CD4-positive, alpha-beta T cell (primary cell): ENCODE measurements at regions not wholly inside any gene's neighbourhood (a gene's known extent, or its start where the extent isn't known, plus 50 kb on each side); places are given as distances from the start of the nearest gene placed in this dataset.

Experiments used
- ATAC-seq: fragments of 200-7000 bp; cut with Tn5 transposase; one replicate; pipeline ENCODE4 v1.10.0; 2022; ENCODE audit warnings: mild to moderate bottlenecking; ENCODE audit not compliant: poor library complexity
- CTCF ChIA-PET: fragments of 350-600 bp; sonication (Branson Sonifier 250); formaldehyde crosslinking; loops from one replicate; lab custom pipeline; 2021; ENCODE audit warnings: antibody characterized with exemption, inconsistent platforms; lab: Charles Lee
- POLR2A ChIA-PET: fragments of 350-600 bp; sonication (Branson Sonifier 250); formaldehyde crosslinking; loops from one replicate; lab custom pipeline; 2021; ENCODE audit warnings: antibody characterized with exemption, inconsistent platforms; lab: Charles Lee
- DNase-seq, 14 experiments: peaks; one replicate each; pipeline ENCODE4 v3.0.0-alpha.2; 2013 to 2020; ENCODE audit warnings: mixed read lengths in 2 of 14
- H3K27ac ChIP-seq, 2 donors: one replicate each; pipeline versions ENCODE4 v1.5.1 to v1.7.0; 2013; ENCODE audit warnings: low read length in 2 of 2, low read depth in 1 of 2, mild to moderate bottlenecking in 1 of 2
- H3K27me3 ChIP-seq, 2 experiments: 1 replicate in 1 of 2; 2 replicates in 1 of 2; pipeline versions ENCODE4 v1.6.1 to v1.7.0; 2013; ENCODE audit warnings: low read length in 2 of 2, control low read depth in 1 of 2, mild to moderate bottlenecking in 1 of 2, moderate library complexity in 1 of 2; ENCODE audit not compliant: insufficient read depth in 2 of 2, control insufficient read depth in 1 of 2
- H3K36me3 ChIP-seq: one replicate; pipeline ENCODE4 v1.6.1; 2013; ENCODE audit warnings: low read length, control low read depth; ENCODE audit not compliant: insufficient read depth
- H3K4me1 ChIP-seq: one replicate; pipeline ENCODE4 v1.6.1; 2013; ENCODE audit warnings: low read length, control low read depth; ENCODE audit not compliant: insufficient read depth
- H3K4me3 ChIP-seq: one replicate; pipeline ENCODE4 v1.5.1; 2013; ENCODE audit warnings: mild to moderate bottlenecking, low read length, moderate library complexity
- H3K9me3 ChIP-seq, 2 experiments: 1 replicate in 1 of 2; 2 replicates in 1 of 2; pipeline versions ENCODE4 v1.6.1 to v1.7.0; 2013; ENCODE audit warnings: low read length in 2 of 2, mild to moderate bottlenecking in 2 of 2, control low read depth in 1 of 2, moderate library complexity in 1 of 2; ENCODE audit not compliant: control insufficient read depth in 1 of 2, insufficient read depth in 1 of 2
- H3K27ac Mint-ChIP-seq: one replicate; pipeline ENCODE4 v1.8.0; 2020; ENCODE audit warnings: mixed read lengths
- H3K27me3 Mint-ChIP-seq: one replicate; pipeline ENCODE4 v1.8.0; 2021; ENCODE audit warnings: mixed read lengths
- H3K36me3 Mint-ChIP-seq: one replicate; pipeline ENCODE4 v1.8.0; 2021; ENCODE audit warnings: low read depth, mixed read lengths
- H3K4me1 Mint-ChIP-seq: one replicate; pipeline ENCODE4 v1.8.0; 2021; ENCODE audit warnings: low read depth, mixed read lengths
- H3K4me3 Mint-ChIP-seq: one replicate; pipeline ENCODE4 v1.8.0; 2020; ENCODE audit warnings: mild to moderate bottlenecking, mixed read lengths
- H3K9me3 Mint-ChIP-seq: one replicate; pipeline ENCODE4 v1.8.0; 2020; ENCODE audit warnings: mixed read lengths
- CTCF ChIP-seq: fragments of 200-600 bp; IDR thresholded peaks from one replicate; pipeline ENCODE4 v1.8.0; 2022; ENCODE audit warnings: antibody characterized with exemption, mild to moderate bottlenecking
- intact Hi-C, 2 experiments: fragments of 100-400 bp; cut with DNase I in 1 of 2; cut with micrococcal nuclease in 1 of 2; formaldehyde crosslinking; loops; one replicate each; pipeline versions ENCODE4 v1.15.1 to v1.9.0; 2023 to 2025; cut with DNase I, micrococcal nuclease

DNA sequence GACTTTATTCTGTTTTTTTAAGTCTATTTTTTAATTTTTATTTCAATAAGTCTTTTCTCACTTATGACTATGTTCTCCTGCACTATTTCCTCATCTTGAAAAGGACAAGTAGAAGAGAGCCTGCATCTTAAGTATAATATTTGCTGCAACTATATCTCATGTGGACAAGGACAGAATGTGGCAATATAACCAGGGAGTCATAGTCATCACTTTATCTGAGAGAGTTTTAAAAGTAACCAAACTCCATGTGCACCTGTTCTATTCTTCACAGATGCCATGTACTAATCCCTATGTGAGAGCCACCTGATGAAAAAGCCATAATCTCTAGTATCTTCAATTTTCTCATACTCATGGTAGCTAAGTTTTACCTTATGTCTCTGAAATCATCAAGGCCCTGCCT is 104.2 kb upstream of the SOX6 start:
- H3K4me1 ChIP-seq: no peaks in the 10 kb centered on the region
- ChIA-PET CTCF (no interaction called here), POLR2A (no interaction called here)
- Mint-ChIP-seq H3K4me1 (no peaks in the 10 kb centered on the region), H3K36me3 (no peaks in the 10 kb centered on the region), H3K4me3 (no peak overlapping the region), H3K9me3 (no peaks in the 10 kb centered on the region), H3K27me3 (no peaks in the 10 kb centered on the region), H3K27ac (no peak overlapping the region)
- intact Hi-C loops: no loop called here
- no peak overlapping the region for H3K4me3 ChIP-seq
- H3K9me3 ChIP-seq: no peaks in the 10 kb centered on the region
- DNase-seq (no peak), ATAC-seq (no peak)
- H3K27me3 ChIP-seq: no peaks in the 10 kb centered on the region
- no peak overlapping the region for H3K27ac ChIP-seq
- TF ChIP-seq CTCF: no peak
- no peaks in the 10 kb centered on the region for H3K36me3 ChIP-seq

DNA sequence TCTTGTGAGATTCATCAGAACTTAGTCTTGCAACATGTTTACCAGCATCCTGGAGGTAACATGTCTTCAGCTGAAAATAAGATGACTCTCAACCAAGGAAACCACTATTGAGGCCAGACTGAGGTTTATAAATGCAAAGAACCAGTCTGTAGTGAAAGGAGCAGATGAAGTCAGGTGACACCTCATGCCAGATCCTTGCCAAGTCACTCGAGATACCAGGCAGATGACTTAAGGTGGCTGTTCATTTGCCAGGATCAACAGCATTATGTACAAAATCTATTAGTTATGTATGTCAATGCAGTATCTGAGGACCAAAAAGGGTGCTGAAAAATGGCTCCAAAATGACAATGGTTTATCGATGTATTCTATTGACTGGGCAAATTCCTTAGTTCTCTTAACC is 100.0 kb upstream of the SOX6 start:
- no peak for DNase-seq
- Mint-ChIP-seq H3K27me3 (no peaks in the 10 kb centered on the region), H3K9me3 (no peaks in the 10 kb centered on the region), H3K4me1 (no peaks in the 10 kb centered on the region), H3K36me3 (no peaks in the 10 kb centered on the region), H3K4me3 (no peak overlapping the region), H3K27ac (no peak overlapping the region)
- CTCF ChIA-PET: no interaction called here
- intact Hi-C loops: no loop called here
- H3K36me3 ChIP-seq: no peaks in the 10 kb centered on the region
- no peaks in the 10 kb centered on the region for H3K4me1 ChIP-seq
- no peak for ATAC-seq
- no peak overlapping the region for H3K27ac ChIP-seq
- POLR2A ChIA-PET: no interaction called here
- no peaks in the 10 kb centered on the region for H3K27me3 ChIP-seq
- H3K9me3 ChIP-seq: no peaks in the 10 kb centered on the region
- no peak for TF ChIP-seq CTCF
- no peak overlapping the region for H3K4me3 ChIP-seq

- no peaks in the 10 kb centered on the region for H3K9me3 Mint-ChIP-seq
Observed at GRCh38 chr11:16454289-16454863, 98.0 kb upstream of the SOX6 start.

More at GRCh38 chr11:16454289-16454863, 98.0 kb upstream of the SOX6 start:
- DNase-seq (no peak), ATAC-seq (no peak)
- no peaks in the 10 kb centered on the region for H3K27me3 ChIP-seq
- H3K36me3 ChIP-seq: no peaks in the 10 kb centered on the region
- Mint-ChIP-seq H3K27ac (no peak overlapping the region), H3K36me3 (no peaks in the 10 kb centered on the region), H3K27me3 (no peaks in the 10 kb centered on the region), H3K4me3 (no peak overlapping the region), H3K4me1 (no peaks in the 10 kb centered on the region)
- TF ChIP-seq CTCF: no peak
- H3K4me3 ChIP-seq: no peak overlapping the region
- no peak overlapping the region for H3K27ac ChIP-seq
- intact Hi-C loops: no loop called here
- peaks cover 0 to under 1% of the 10 kb centered on the region in 2 experiments for H3K9me3 ChIP-seq
- POLR2A ChIA-PET: no interaction called here
- CTCF ChIA-PET: interaction anchor here (0.5 kb wide), 1 partner anchor 152 kb away, joined by 3 read pairs; no protein-coding TSS in a partner anchor
- no peaks in the 10 kb centered on the region for H3K4me1 ChIP-seq
